A549 (cell line): ENCODE measurements at regions not wholly inside any gene's neighbourhood (a gene's known extent, or its start where the extent isn't known, plus 50 kb on each side); places are given as distances from the start of the nearest gene placed in this dataset.

ENCODE experiments used
- CBX2 ChIP-seq: fragments of 200-600 bp; sonication (generic); IDR thresholded peaks from 2 replicates; pipeline ENCODE4 v1.6.1; 2016; ENCODE audit warnings: low read depth, mild to moderate bottlenecking, borderline replicate concordance
- CTCF ChIP-seq: fragments of >200 bp; sonication (Bioruptor Twin); formaldehyde crosslinking; IDR thresholded peaks from 3 replicates; pipeline ENCODE4 v1.5.1; 2016
- EP300 ChIP-seq, 2 experiments: fragments of >200 bp; sonication (Bioruptor Twin); formaldehyde crosslinking; IDR thresholded peaks; 2 replicates in 1 of 2; 3 replicates in 1 of 2; pipeline ENCODE4 v1.6.1; 2016 to 2017
- JUN ChIP-seq, 2 experiments: fragments of >200 bp; sonication (Bioruptor Twin); formaldehyde crosslinking; IDR thresholded peaks; 2 replicates in 1 of 2; 3 replicates in 1 of 2; pipeline ENCODE4 v1.6.1; 2016 to 2017
- KDM1A ChIP-seq: fragments of 200-600 bp; sonication (generic); IDR thresholded peaks from 2 replicates; pipeline ENCODE4 v1.6.1; 2016; ENCODE audit warnings: low read depth, mild to moderate bottlenecking
- KDM5A ChIP-seq: fragments of 200-600 bp; sonication (generic); IDR thresholded peaks from 2 replicates; pipeline ENCODE4 v1.6.1; 2016; ENCODE audit warnings: antibody characterized with exemption, mild to moderate bottlenecking
- MYC ChIP-seq: IDR thresholded peaks from 2 replicates; pipeline ENCODE4 v1.6.1; 2012; ENCODE audit warnings: mild to moderate bottlenecking, inconsistent platforms, low read length, improper control_type of control experiment, borderline replicate concordance
- POLR2AphosphoS2 ChIP-seq: conservative IDR thresholded peaks from 2 replicates; pipeline ENCODE4 v1.6.1; 2012; ENCODE audit warnings: low read length, improper control_type of control experiment, inconsistent platforms
- RAD21 ChIP-seq, 2 experiments: fragments of >200 bp in 1 of 2; sonication (Bioruptor Twin) in 1 of 2; formaldehyde crosslinking in 1 of 2; IDR thresholded peaks in 1 of 2; conservative IDR thresholded peaks in 1 of 2; 2 replicates in 1 of 2; 3 replicates in 1 of 2; pipeline ENCODE4 v1.6.1; 2012 to 2018; ENCODE audit warnings: inconsistent platforms in 1 of 2
- RCOR1 ChIP-seq: fragments of 150-350 bp; IDR thresholded peaks from 2 replicates; pipeline ENCODE4 v1.6.1; 2014; ENCODE audit warnings: antibody characterized with exemption, low read length, low read depth
- REST ChIP-seq: fragments of 200-600 bp; sonication (generic); IDR thresholded peaks from 2 replicates; pipeline ENCODE4 v1.6.1; 2016; ENCODE audit warnings: antibody characterized with exemption, mild to moderate bottlenecking, moderate library complexity
- RFX5 ChIP-seq: fragments of 450-650 bp; IDR thresholded peaks from 2 replicates; pipeline ENCODE4 v1.7.1; 2014; ENCODE audit warnings: antibody characterized with exemption, mild to moderate bottlenecking, moderate library complexity
- RNF2 ChIP-seq: fragments of 200-600 bp; sonication (generic); IDR thresholded peaks from 2 replicates; pipeline ENCODE4 v1.6.1; 2016; ENCODE audit warnings: low read depth, mild to moderate bottlenecking, antibody characterized with exemption, moderate library complexity, borderline replicate concordance
- SMC3 ChIP-seq: fragments of >200 bp; sonication (Bioruptor Twin); formaldehyde crosslinking; IDR thresholded peaks from 3 replicates; pipeline ENCODE4 v1.6.1; 2018; ENCODE audit warnings: inconsistent platforms

- TF ChIP-seq KDM1A (no peak), SMC3 (no peak), MYC (no peak), POLR2AphosphoS2 (no peak), RAD21 (conservative IDR thresholded peaks at IDR 0.05 in 1 of 2, IDR thresholded peaks at IDR 0.05 in 1 of 2) (no peak), CTCF (no peak), JUN (IDR thresholded peaks at IDR 0.05) (no peak), RNF2 (no peak), EP300 (IDR thresholded peaks at IDR 0.05) (no peak), CBX2 (no peak), REST (no peak), KDM5A (no peak), RFX5 (no peak), RCOR1 (no peak)
Measured at GRCh38 chr9:89687848-89688247, 83.0 kb downstream of the GADD45G start.
